Urinary bladder (tissue), 3 donors: ENCODE measurements at regions not wholly inside any gene's neighbourhood (a gene's known extent, or its start where the extent isn't known, plus 50 kb on each side); places are given as distances from the start of the nearest gene placed in this dataset.

Experiments used
- DNase-seq: peaks from one replicate; pipeline ENCODE4 v3.0.0-alpha.2; 2015; ENCODE audit errors: extremely low spot score
- H3K27ac ChIP-seq: one replicate; pipeline ENCODE4 v1.5.1; 2013; ENCODE audit warnings: low read depth, mild to moderate bottlenecking, moderate library complexity
- H3K36me3 ChIP-seq: one replicate; pipeline ENCODE4 v1.6.1; 2013; ENCODE audit warnings: mild to moderate bottlenecking, moderate library complexity; ENCODE audit not compliant: insufficient read depth
- H3K4me1 ChIP-seq: one replicate; pipeline ENCODE4 v1.6.1; 2013; ENCODE audit warnings: mild to moderate bottlenecking, moderate library complexity; ENCODE audit not compliant: insufficient read depth
- H3K4me3 ChIP-seq: one replicate; pipeline ENCODE4 v1.5.1; 2013; ENCODE audit warnings: low read depth, low read length
- WGBS: extraction: QIAGEN DNeasy Blood & Tissue Kit; methylation state at CpG from one replicate; pipeline ENCODE4 v1.1.7; 2013; 5-methylcytosine and 5-hydroxymethylcytosine counted together
- donor health status: healthy with polysubstance abuse.
- donor health status: healthy.

GRCh38 chr5:2806176-2806575 lies 54.7 kb upstream of the IRX2 start:
- Histone ChIP-seq H3K27ac (no peak overlapping the region), H3K4me1 (no peaks in the 10 kb centered on the region), H3K4me3 (no peak overlapping the region), H3K36me3 (no peaks in the 10 kb centered on the region)
- WGBS, result 75% methylated on average over 12 of the region's 12 CpGs
- no peak for DNase-seq

GRCh38 chr5:2805080-2805479 lies 53.6 kb upstream of the IRX2 start:
- H3K27ac ChIP-seq, result no peak overlapping the region
- no peak overlapping the region for H3K4me3 ChIP-seq
- no peaks in the 10 kb centered on the region for H3K4me1 ChIP-seq
- WGBS, result 57% methylated on average over 5 of the region's 5 CpGs
- H3K36me3 ChIP-seq, result no peaks in the 10 kb centered on the region
- no peak for DNase-seq

GRCh38 chr5:2803751-2804150 lies 52.3 kb upstream of the IRX2 start:
- DNase-seq, result no peak
- no peaks in the 10 kb centered on the region for H3K36me3 ChIP-seq
- WGBS, result 72% methylated on average over 2 of the region's 2 CpGs

GRCh38 chr5:2802693-2803365 lies 51.4 kb upstream of the IRX2 start:
- Histone ChIP-seq H3K4me3 (no peak overlapping the region), H3K36me3 (no peaks in the 10 kb centered on the region), H3K4me1 (no peaks in the 10 kb centered on the region), H3K27ac (no peak overlapping the region)
- WGBS, result 63% methylated on average over 10 of the region's 10 CpGs
- DNase-seq, result no peak

More at GRCh38 chr5:2803751-2804150, 52.3 kb upstream of the IRX2 start:
- H3K27ac ChIP-seq, result no peak overlapping the region
- no peak overlapping the region for H3K4me3 ChIP-seq
- no peaks in the 10 kb centered on the region for H3K4me1 ChIP-seq

- no peaks in the 10 kb centered on the region for H3K4me1 ChIP-seq
- no peaks in the 10 kb centered on the region for H3K36me3 ChIP-seq
- no peak for DNase-seq
- no peak overlapping the region for H3K27ac ChIP-seq
- WGBS, result 27% methylated on average over 18 of the region's 18 CpGs
- no peak overlapping the region for H3K4me3 ChIP-seq
These were observed 50.4 kb upstream of the IRX2 start for GRCh38 chr5:2801577-2802525.
